Upper lobe of left lung (tissue), 6 donors: ENCODE measurements at regions not wholly inside any gene's neighbourhood (a gene's known extent, or its start where the extent isn't known, plus 50 kb on each side); places are given as distances from the start of the nearest gene placed in this dataset.

Experiments
- ATAC-seq, 2 donors: fragments of 200-7000 bp; cut with Tn5 transposase; one replicate each; pipeline ENCODE4 v1.9.1; 2022; ENCODE audit warnings: mild to moderate bottlenecking in 2 of 2, moderate library complexity in 2 of 2; ENCODE audit not compliant: low FRiP score in 2 of 2
- DNase-seq, 2 donors: peaks; one replicate each; pipeline ENCODE4 v3.0.0-alpha.2; 2019 to 2020
- H3K27ac ChIP-seq, 4 donors: fragments of 200-600 bp; sonication (generic); one replicate each; pipeline ENCODE4 v1.5.1; 2016 to 2019
- H3K27me3 ChIP-seq, 4 donors: fragments of 200-600 bp; sonication (generic); one replicate each; pipeline ENCODE4 v1.5.1; 2017 to 2019
- H3K36me3 ChIP-seq, 4 donors: fragments of 200-600 bp; sonication (generic); one replicate each; pipeline ENCODE4 v1.5.1; 2016 to 2019
- H3K4me1 ChIP-seq, 4 donors: fragments of 200-600 bp; sonication (generic); one replicate each; pipeline ENCODE4 v1.5.1; 2018 to 2019
- H3K4me3 ChIP-seq, 4 donors: fragments of 200-600 bp; sonication (generic); one replicate each; pipeline ENCODE4 v1.5.1; 2017 to 2019; ENCODE audit warnings: mild to moderate bottlenecking in 2 of 4, moderate library complexity in 1 of 4
- H3K9me3 ChIP-seq, 4 donors: fragments of 200-600 bp; sonication (generic); one replicate each; pipeline ENCODE4 v1.5.1; 2018 to 2019
- EP300 ChIP-seq, 4 donors: sonication (generic); formaldehyde crosslinking; IDR thresholded peaks; one replicate each; pipeline ENCODE4 v1.5.1; 2017; ENCODE audit warnings: antibody characterized with exemption in 4 of 4, control low read depth in 2 of 4
- POLR2A ChIP-seq, 4 donors: fragments of 450-650 bp; IDR thresholded peaks; one replicate each; pipeline ENCODE4 v1.5.1; 2016 to 2017; ENCODE audit warnings: antibody characterized with exemption in 4 of 4, mild to moderate bottlenecking in 2 of 4
- POLR2AphosphoS5 ChIP-seq, 2 donors: sonication (generic); formaldehyde crosslinking; IDR thresholded peaks; one replicate each; pipeline ENCODE4 v1.5.1; 2017; ENCODE audit warnings: antibody characterized with exemption in 2 of 2
- WGBS, 2 donors: methylation state at CpG; one replicate each; pipeline ENCODE4 v1.1.5; 2017 to 2018; 5-methylcytosine and 5-hydroxymethylcytosine counted together
- TF ChIP-seq, protein P1 (sequence below), 6 experiments: fragments of 450-650 bp in 4 of 6; fragments of 200-600 bp in 2 of 6; sonication (generic) in 2 of 6; IDR thresholded peaks; one replicate each; pipeline ENCODE4 v1.5.1; 2016 to 2019; ENCODE audit warnings: antibody characterized with exemption in 6 of 6
- donor health status: DM: no; HTN: no; CAD: no; lungs with moderate emphysema.
- donor health status: DM: no; HTN: yes; CAD: no; lungs with severe emphysema.

DNA sequence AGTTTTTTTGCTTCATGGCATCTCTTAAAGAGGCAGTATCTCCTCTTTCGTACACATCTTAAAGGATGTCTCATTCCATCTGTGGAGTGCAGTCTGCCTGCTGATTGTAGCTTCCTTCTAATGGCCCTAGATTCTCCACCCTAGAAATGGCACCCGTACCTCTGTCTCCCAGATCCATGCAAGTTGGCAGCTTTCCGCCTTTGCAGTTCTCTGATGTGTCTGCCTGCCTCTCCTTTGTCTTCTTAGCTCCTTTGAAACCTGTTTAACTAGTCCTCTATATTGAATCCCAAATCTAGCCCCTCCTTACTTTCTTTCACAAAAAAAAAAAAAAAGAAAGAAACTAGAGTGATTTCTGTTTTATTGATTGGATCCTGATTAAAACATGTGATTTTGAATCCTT, 1025.0 kb downstream of the ZPLD1 start:
- H3K36me3 ChIP-seq: no peaks in the 10 kb centered on the region
- H3K27ac ChIP-seq: no peak overlapping the region
- ATAC-seq: no peak
- TF ChIP-seq, protein P1, sequence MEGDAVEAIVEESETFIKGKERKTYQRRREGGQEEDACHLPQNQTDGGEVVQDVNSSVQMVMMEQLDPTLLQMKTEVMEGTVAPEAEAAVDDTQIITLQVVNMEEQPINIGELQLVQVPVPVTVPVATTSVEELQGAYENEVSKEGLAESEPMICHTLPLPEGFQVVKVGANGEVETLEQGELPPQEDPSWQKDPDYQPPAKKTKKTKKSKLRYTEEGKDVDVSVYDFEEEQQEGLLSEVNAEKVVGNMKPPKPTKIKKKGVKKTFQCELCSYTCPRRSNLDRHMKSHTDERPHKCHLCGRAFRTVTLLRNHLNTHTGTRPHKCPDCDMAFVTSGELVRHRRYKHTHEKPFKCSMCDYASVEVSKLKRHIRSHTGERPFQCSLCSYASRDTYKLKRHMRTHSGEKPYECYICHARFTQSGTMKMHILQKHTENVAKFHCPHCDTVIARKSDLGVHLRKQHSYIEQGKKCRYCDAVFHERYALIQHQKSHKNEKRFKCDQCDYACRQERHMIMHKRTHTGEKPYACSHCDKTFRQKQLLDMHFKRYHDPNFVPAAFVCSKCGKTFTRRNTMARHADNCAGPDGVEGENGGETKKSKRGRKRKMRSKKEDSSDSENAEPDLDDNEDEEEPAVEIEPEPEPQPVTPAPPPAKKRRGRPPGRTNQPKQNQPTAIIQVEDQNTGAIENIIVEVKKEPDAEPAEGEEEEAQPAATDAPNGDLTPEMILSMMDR (IDR thresholded peaks at IDR 0.05): no peak
- TF ChIP-seq EP300 (IDR thresholded peaks at IDR 0.05) (no peak), POLR2A (IDR thresholded peaks at IDR 0.05) (no peak), POLR2AphosphoS5 (IDR thresholded peaks at IDR 0.05) (no peak)
- H3K4me1 ChIP-seq: no peaks in the 10 kb centered on the region
- DNase-seq: no peak
- H3K9me3 ChIP-seq: no peaks in the 10 kb centered on the region
- WGBS, 2 donors: 91% methylated on average over 3 of the region's 3 CpGs
- no peak overlapping the region for H3K4me3 ChIP-seq
- H3K27me3 ChIP-seq: no peaks in the 10 kb centered on the region

DNA sequence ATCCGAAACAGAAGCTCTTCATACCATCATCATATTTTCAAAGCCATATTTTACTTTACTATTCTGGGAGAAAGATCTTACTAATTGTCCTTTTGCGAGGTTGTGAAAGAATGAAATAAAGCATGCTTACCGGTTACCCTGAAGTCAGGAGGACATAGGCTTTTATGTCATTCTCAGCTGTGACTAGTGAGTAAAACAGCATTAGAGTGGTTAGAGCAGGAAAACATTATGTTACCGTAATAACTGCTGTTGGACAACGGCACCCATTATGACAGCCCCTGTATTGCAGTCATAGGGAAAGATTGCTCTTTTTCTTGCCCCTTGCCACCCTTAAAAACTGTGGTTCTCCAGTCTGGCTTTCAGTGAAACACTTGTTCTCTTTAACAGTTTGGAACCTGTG, 1035.7 kb downstream of the ZPLD1 start:
- ATAC-seq (no peak), DNase-seq (no peak)
- H3K9me3 ChIP-seq: no peaks in the 10 kb centered on the region
- H3K4me3 ChIP-seq: no peak overlapping the region
- H3K27ac ChIP-seq: no peak overlapping the region
- no peaks in the 10 kb centered on the region for H3K27me3 ChIP-seq
- 84 to 93% methylated on average over 5 of the region's 5 CpGs for WGBS, 2 donors
- H3K36me3 ChIP-seq: no peaks in the 10 kb centered on the region
- H3K4me1 ChIP-seq: no peaks in the 10 kb centered on the region
- TF ChIP-seq, protein P1 (IDR thresholded peaks at IDR 0.05): no peak
- TF ChIP-seq EP300 (IDR thresholded peaks at IDR 0.05): no peak
- no peak for TF ChIP-seq POLR2A (IDR thresholded peaks at IDR 0.05)
- TF ChIP-seq POLR2AphosphoS5 (IDR thresholded peaks at IDR 0.05): no peak

- no peaks in the 10 kb centered on the region for H3K27me3 ChIP-seq
- H3K9me3 ChIP-seq: no peaks in the 10 kb centered on the region
- H3K4me1 ChIP-seq: no peaks in the 10 kb centered on the region
- no peaks in the 10 kb centered on the region for H3K36me3 ChIP-seq
- no peak for TF ChIP-seq POLR2A (IDR thresholded peaks at IDR 0.05)
- TF ChIP-seq EP300 (IDR thresholded peaks at IDR 0.05): no peak
- TF ChIP-seq POLR2AphosphoS5 (IDR thresholded peaks at IDR 0.05): no peak
- TF ChIP-seq, protein P1 (IDR thresholded peaks at IDR 0.05): no peak
- ATAC-seq (no peak), DNase-seq (no peak)
- H3K4me3 ChIP-seq: no peak overlapping the region
- H3K27ac ChIP-seq: no peak overlapping the region
These were observed 1059.2 kb downstream of the ZPLD1 start for GRCh38 chr3:103494011-103494410.

DNA sequence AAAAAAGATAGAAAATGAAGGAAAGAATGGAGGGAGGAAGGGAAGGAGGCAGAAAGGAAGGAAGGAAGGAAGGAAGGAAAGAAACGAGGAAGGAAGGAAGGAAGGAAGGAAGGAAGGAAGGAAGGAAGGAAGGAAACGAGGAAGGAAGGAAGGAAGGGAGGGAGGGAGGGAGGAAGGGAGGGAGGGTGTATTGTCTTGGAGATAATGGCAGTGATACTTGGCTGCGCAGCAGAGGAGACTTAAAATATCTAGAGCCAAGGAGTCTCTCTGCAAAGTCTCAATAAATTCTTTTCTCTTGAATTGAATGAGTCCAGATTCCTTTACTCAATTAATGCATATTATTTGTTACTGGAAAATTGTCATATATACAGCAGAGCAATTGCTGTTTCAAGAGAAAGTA, 1059.7 kb downstream of the ZPLD1 start:
- H3K36me3 ChIP-seq: no peaks in the 10 kb centered on the region
- no peaks in the 10 kb centered on the region for H3K9me3 ChIP-seq
- H3K27ac ChIP-seq: no peak overlapping the region
- no peaks in the 10 kb centered on the region for H3K4me1 ChIP-seq
- no peak for TF ChIP-seq POLR2AphosphoS5 (IDR thresholded peaks at IDR 0.05)
- TF ChIP-seq, protein P1 (IDR thresholded peaks at IDR 0.05): no peak
- no peak for TF ChIP-seq POLR2A (IDR thresholded peaks at IDR 0.05)
- no peak for TF ChIP-seq EP300 (IDR thresholded peaks at IDR 0.05)
- no peak overlapping the region for H3K4me3 ChIP-seq
- no peak for ATAC-seq
- DNase-seq: no peak
- no peaks in the 10 kb centered on the region for H3K27me3 ChIP-seq
- 47 to 56% methylated on average over 3 of the region's 3 CpGs for WGBS, 2 donors

DNA sequence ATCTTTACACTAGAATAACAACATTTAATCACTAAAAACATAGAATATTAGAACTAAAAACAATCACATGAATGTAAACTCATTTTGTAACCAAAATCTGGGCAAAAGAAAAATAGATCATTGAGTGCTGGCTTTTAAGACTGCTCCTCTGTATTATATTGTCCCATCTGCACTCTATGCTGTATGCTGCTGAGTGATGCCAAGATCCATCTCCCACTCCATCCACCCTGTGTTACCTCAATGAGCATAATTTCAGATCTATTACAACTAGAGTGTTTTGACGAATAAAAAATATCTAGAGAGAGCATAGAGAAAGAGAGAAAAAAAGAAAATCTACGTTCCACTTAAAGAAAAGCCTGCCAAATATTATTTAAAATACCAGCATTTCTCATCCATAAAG, 1060.4 kb downstream of the ZPLD1 start:
- DNase-seq: no peak
- WGBS, 2 donors: 59 to 75% methylated on average over 2 of the region's 2 CpGs
- TF ChIP-seq, protein P1 (IDR thresholded peaks at IDR 0.05): no peak
- TF ChIP-seq POLR2AphosphoS5 (IDR thresholded peaks at IDR 0.05) (no peak), POLR2A (IDR thresholded peaks at IDR 0.05) (no peak), EP300 (IDR thresholded peaks at IDR 0.05) (no peak)

More for the DNA sequence above, 1060.4 kb downstream of the ZPLD1 start:
- H3K4me3 ChIP-seq: no peak overlapping the region
- H3K36me3 ChIP-seq: no peaks in the 10 kb centered on the region
- no peaks in the 10 kb centered on the region for H3K9me3 ChIP-seq
- H3K27me3 ChIP-seq: no peaks in the 10 kb centered on the region
- no peaks in the 10 kb centered on the region for H3K4me1 ChIP-seq
- no peak overlapping the region for H3K27ac ChIP-seq
- no peak for ATAC-seq
